ENCODE measurements at regions not wholly inside any gene's neighbourhood (a gene's known extent, or its start where the extent isn't known, plus 50 kb on each side); places are given as distances from the start of the nearest gene placed in this dataset.

- TF ChIP-seq, protein P1, sequence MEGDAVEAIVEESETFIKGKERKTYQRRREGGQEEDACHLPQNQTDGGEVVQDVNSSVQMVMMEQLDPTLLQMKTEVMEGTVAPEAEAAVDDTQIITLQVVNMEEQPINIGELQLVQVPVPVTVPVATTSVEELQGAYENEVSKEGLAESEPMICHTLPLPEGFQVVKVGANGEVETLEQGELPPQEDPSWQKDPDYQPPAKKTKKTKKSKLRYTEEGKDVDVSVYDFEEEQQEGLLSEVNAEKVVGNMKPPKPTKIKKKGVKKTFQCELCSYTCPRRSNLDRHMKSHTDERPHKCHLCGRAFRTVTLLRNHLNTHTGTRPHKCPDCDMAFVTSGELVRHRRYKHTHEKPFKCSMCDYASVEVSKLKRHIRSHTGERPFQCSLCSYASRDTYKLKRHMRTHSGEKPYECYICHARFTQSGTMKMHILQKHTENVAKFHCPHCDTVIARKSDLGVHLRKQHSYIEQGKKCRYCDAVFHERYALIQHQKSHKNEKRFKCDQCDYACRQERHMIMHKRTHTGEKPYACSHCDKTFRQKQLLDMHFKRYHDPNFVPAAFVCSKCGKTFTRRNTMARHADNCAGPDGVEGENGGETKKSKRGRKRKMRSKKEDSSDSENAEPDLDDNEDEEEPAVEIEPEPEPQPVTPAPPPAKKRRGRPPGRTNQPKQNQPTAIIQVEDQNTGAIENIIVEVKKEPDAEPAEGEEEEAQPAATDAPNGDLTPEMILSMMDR (conservative IDR thresholded peaks at IDR 0.05; ENCODE audit: low read depth in 2 of 2) = no peak
- no peak for TF ChIP-seq EZH2 (IDR thresholded peaks at IDR 0.05; ENCODE audit: low read depth, unreplicated experiment)
- no peak for TF ChIP-seq POLR2AphosphoS5 (IDR thresholded peaks at IDR 0.05; ENCODE audit: low read depth)
- no peak for TF ChIP-seq EZH2phosphoT487 (IDR thresholded peaks at IDR 0.05; ENCODE audit: unreplicated experiment)
- TF ChIP-seq, protein P2, sequence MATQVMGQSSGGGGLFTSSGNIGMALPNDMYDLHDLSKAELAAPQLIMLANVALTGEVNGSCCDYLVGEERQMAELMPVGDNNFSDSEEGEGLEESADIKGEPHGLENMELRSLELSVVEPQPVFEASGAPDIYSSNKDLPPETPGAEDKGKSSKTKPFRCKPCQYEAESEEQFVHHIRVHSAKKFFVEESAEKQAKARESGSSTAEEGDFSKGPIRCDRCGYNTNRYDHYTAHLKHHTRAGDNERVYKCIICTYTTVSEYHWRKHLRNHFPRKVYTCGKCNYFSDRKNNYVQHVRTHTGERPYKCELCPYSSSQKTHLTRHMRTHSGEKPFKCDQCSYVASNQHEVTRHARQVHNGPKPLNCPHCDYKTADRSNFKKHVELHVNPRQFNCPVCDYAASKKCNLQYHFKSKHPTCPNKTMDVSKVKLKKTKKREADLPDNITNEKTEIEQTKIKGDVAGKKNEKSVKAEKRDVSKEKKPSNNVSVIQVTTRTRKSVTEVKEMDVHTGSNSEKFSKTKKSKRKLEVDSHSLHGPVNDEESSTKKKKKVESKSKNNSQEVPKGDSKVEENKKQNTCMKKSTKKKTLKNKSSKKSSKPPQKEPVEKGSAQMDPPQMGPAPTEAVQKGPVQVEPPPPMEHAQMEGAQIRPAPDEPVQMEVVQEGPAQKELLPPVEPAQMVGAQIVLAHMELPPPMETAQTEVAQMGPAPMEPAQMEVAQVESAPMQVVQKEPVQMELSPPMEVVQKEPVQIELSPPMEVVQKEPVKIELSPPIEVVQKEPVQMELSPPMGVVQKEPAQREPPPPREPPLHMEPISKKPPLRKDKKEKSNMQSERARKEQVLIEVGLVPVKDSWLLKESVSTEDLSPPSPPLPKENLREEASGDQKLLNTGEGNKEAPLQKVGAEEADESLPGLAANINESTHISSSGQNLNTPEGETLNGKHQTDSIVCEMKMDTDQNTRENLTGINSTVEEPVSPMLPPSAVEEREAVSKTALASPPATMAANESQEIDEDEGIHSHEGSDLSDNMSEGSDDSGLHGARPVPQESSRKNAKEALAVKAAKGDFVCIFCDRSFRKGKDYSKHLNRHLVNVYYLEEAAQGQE (IDR thresholded peaks at IDR 0.05; ENCODE audit: unreplicated experiment) = no peak
- no peak for TF ChIP-seq JUNB (IDR thresholded peaks at IDR 0.05; ENCODE audit: unreplicated experiment)
- TF ChIP-seq CREB1 (CRISPR knock-in tag; IDR thresholded peaks at IDR 0.05; ENCODE audit: low read depth) = no peak
- TF ChIP-seq, protein P3, sequence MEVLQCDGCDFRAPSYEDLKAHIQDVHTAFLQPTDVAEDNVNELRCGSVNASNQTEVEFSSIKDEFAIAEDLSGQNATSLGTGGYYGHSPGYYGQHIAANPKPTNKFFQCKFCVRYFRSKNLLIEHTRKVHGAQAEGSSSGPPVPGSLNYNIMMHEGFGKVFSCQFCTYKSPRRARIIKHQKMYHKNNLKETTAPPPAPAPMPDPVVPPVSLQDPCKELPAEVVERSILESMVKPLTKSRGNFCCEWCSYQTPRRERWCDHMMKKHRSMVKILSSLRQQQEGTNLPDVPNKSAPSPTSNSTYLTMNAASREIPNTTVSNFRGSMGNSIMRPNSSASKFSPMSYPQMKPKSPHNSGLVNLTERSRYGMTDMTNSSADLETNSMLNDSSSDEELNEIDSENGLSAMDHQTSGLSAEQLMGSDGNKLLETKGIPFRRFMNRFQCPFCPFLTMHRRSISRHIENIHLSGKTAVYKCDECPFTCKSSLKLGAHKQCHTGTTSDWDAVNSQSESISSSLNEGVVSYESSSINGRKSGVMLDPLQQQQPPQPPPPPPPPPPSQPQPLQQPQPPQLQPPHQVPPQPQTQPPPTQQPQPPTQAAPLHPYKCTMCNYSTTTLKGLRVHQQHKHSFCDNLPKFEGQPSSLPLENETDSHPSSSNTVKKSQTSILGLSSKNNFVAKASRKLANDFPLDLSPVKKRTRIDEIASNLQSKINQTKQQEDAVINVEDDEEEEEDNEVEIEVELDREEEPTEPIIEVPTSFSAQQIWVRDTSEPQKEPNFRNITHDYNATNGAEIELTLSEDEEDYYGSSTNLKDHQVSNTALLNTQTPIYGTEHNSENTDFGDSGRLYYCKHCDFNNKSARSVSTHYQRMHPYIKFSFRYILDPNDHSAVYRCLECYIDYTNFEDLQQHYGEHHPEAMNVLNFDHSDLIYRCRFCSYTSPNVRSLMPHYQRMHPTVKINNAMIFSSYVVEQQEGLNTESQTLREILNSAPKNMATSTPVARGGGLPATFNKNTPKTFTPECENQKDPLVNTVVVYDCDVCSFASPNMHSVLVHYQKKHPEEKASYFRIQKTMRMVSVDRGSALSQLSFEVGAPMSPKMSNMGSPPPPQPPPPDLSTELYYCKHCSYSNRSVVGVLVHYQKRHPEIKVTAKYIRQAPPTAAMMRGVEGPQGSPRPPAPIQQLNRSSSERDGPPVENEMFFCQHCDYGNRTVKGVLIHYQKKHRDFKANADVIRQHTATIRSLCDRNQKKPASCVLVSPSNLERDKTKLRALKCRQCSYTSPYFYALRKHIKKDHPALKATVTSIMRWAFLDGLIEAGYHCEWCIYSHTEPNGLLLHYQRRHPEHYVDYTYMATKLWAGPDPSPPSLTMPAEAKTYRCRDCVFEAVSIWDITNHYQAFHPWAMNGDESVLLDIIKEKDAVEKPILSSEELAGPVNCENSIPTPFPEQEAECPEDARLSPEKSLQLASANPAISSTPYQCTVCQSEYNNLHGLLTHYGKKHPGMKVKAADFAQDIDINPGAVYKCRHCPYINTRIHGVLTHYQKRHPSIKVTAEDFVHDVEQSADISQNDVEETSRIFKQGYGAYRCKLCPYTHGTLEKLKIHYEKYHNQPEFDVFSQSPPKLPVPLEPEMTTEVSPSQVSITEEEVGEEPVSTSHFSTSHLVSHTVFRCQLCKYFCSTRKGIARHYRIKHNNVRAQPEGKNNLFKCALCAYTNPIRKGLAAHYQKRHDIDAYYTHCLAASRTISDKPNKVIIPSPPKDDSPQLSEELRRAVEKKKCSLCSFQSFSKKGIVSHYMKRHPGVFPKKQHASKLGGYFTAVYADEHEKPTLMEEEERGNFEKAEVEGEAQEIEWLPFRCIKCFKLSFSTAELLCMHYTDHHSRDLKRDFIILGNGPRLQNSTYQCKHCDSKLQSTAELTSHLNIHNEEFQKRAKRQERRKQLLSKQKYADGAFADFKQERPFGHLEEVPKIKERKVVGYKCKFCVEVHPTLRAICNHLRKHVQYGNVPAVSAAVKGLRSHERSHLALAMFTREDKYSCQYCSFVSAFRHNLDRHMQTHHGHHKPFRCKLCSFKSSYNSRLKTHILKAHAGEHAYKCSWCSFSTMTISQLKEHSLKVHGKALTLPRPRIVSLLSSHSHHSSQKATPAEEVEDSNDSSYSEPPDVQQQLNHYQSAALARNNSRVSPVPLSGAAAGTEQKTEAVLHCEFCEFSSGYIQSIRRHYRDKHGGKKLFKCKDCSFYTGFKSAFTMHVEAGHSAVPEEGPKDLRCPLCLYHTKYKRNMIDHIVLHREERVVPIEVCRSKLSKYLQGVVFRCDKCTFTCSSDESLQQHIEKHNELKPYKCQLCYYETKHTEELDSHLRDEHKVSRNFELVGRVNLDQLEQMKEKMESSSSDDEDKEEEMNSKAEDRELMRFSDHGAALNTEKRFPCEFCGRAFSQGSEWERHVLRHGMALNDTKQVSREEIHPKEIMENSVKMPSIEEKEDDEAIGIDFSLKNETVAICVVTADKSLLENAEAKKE (CRISPR knock-in tag; IDR thresholded peaks at IDR 0.05) = no peak
Observed at GRCh38 chr6:6842291-6842690, 253.8 kb downstream of the LY86 start.
